Activated T-cell treated with anti-CD3 and anti-CD28 coated beads, Interleukin-2, amount 50 U/mL, for 4 hours (primary cell): ENCODE measurements at regions not wholly inside any gene's neighbourhood (a gene's known extent, or its start where the extent isn't known, plus 50 kb on each side); places are given as distances from the start of the nearest gene placed in this dataset.

Source experiments
- ATAC-seq, 2 donors: fragments of 200-7000 bp; cut with Tn5 transposase; one replicate each; pipeline ENCODE4 v1.10.0; 2021
- DNase-seq: peaks from one replicate; pipeline ENCODE4 v3.0.0-alpha.2; 2020
- H3K27me3 Mint-ChIP-seq: one replicate; pipeline ENCODE4 v1.8.0; 2021; ENCODE audit warnings: low read depth, mixed read lengths
- H3K36me3 Mint-ChIP-seq: one replicate; pipeline ENCODE4 v1.8.0; 2022; ENCODE audit warnings: mixed read lengths; ENCODE audit not compliant: insufficient read depth
- H3K4me1 Mint-ChIP-seq: one replicate; pipeline ENCODE4 v1.8.0; 2021; ENCODE audit warnings: low read depth, mixed read lengths
- H3K4me3 Mint-ChIP-seq: one replicate; pipeline ENCODE4 v1.8.0; 2021; ENCODE audit warnings: mild to moderate bottlenecking, moderate library complexity, mixed read lengths
- H3K9me3 Mint-ChIP-seq: one replicate; pipeline ENCODE4 v1.8.0; 2021; ENCODE audit warnings: mixed read lengths

DNA sequence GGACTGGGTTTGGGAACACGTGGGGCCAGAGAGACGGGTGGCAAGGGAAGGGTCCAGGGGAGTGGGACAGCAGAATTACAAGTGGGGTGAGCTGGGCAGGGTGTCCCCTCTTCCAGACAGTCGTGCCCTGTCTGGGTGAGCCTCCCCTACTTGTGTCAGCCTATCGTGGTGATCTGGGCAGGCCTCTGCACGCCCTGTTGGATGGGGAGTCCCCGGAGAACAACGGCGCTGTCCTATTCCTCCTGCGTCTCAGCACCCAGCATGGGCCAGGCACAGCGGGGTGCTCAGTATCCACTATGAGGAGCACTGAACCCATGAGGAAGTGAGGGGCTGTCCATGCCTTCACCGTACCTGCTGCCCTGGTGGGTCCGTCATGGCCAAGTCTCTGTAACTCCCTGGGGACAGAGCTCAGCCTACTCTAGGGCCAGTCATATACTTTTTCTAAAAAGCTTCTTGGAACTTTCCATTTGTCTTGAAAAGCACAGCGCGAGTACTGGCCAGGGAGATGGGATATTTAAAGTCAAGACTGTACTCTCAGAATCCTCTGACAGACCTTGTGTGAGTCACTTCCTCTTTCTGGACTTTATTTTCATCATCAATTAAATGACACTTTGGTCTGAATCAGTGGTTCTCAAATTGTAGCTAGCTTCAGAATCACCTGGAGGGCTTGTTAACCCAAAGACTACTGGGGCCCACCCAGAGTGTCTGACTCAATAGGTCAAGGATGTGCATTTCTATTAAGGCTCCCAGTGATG, 81.7 kb upstream of the NECTIN1 start:
- DNase-seq (no peak), ATAC-seq (no peak)
- H3K36me3 Mint-ChIP-seq = no peaks in the 10 kb centered on the region
- H3K27me3 Mint-ChIP-seq = no peaks in the 10 kb centered on the region
- no peaks in the 10 kb centered on the region for H3K9me3 Mint-ChIP-seq
- no peak overlapping the region for H3K4me3 Mint-ChIP-seq
- no peaks in the 10 kb centered on the region for H3K4me1 Mint-ChIP-seq

GRCh38 chr11:119809346-119809745, 80.3 kb upstream of the NECTIN1 start:
- DNase-seq = no peak
- no peaks in the 10 kb centered on the region for H3K27me3 Mint-ChIP-seq
- no peak for ATAC-seq
- H3K4me3 Mint-ChIP-seq = no peak overlapping the region
- no peaks in the 10 kb centered on the region for H3K36me3 Mint-ChIP-seq
- no peaks in the 10 kb centered on the region for H3K4me1 Mint-ChIP-seq
- H3K9me3 Mint-ChIP-seq = no peaks in the 10 kb centered on the region

- Mint-ChIP-seq H3K4me1 (no peaks in the 10 kb centered on the region), H3K36me3 (no peaks in the 10 kb centered on the region), H3K9me3 (no peaks in the 10 kb centered on the region), H3K4me3 (no peak overlapping the region), H3K27me3 (no peaks in the 10 kb centered on the region)
- ATAC-seq (no peak), DNase-seq (no peak)
Measured at GRCh38 chr11:119808407-119809185, 79.6 kb upstream of the NECTIN1 start.

DNA sequence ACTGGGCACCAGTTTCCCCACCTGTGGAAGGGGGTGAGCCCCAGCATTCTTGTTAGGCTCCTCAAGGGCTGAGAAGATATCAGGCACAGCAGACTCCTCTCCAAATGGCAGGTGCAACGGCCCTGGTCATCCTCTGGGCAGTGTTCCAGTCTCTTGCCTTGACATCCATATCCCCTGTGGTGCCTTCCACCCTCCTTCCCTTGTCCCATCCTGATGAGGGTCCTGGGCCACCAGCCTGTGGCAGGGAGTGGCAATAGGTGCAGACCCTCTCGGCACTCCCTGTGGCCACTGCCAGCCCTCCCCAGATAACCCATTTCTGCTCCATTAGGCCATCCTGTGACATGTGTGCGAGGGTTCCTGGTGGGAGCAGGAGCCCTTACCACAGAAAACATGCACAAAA, 78.8 kb upstream of the NECTIN1 start:
- DNase-seq (no peak), ATAC-seq (no peak)
- Mint-ChIP-seq H3K9me3 (no peaks in the 10 kb centered on the region), H3K4me1 (no peaks in the 10 kb centered on the region), H3K36me3 (no peaks in the 10 kb centered on the region), H3K27me3 (no peaks in the 10 kb centered on the region), H3K4me3 (no peak overlapping the region)

- Mint-ChIP-seq H3K4me3 (no peak overlapping the region), H3K36me3 (no peaks in the 10 kb centered on the region), H3K27me3 (no peaks in the 10 kb centered on the region), H3K4me1 (no peaks in the 10 kb centered on the region), H3K9me3 (no peaks in the 10 kb centered on the region)
- ATAC-seq = no peak
- DNase-seq = no peak
Measured at GRCh38 chr11:119807402-119807801, 78.4 kb upstream of the NECTIN1 start.

GRCh38 chr11:119806064-119806915, 77.3 kb upstream of the NECTIN1 start:
- H3K4me3 Mint-ChIP-seq = no peak overlapping the region
- H3K27me3 Mint-ChIP-seq = peaks cover 2% of the 10 kb centered on the region
- H3K4me1 Mint-ChIP-seq = no peaks in the 10 kb centered on the region
- no peak for DNase-seq
- H3K9me3 Mint-ChIP-seq = no peaks in the 10 kb centered on the region
- no peaks in the 10 kb centered on the region for H3K36me3 Mint-ChIP-seq
- no peak for ATAC-seq

DNA sequence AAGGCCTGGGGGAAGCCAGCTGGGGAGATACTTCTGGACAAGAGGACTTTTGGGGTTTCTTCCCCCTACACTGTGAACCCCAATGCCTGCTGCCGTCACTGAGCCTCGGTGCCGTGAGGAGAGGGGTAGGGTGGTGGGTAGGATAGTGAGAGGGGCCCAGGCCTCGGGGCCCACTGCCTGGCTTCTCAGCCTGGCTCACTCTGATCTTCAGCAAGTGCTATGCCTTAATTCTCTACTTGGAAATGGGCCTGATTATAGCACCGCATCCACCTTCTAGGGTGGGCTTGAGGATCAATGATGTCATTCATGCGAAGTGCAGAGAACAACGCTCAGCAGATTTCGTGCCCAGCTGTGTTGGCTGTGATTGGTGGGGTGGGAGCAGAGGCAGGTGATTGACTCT, 76.7 kb upstream of the NECTIN1 start:
- H3K27me3 Mint-ChIP-seq = peaks cover 2% of the 10 kb centered on the region

DNA sequence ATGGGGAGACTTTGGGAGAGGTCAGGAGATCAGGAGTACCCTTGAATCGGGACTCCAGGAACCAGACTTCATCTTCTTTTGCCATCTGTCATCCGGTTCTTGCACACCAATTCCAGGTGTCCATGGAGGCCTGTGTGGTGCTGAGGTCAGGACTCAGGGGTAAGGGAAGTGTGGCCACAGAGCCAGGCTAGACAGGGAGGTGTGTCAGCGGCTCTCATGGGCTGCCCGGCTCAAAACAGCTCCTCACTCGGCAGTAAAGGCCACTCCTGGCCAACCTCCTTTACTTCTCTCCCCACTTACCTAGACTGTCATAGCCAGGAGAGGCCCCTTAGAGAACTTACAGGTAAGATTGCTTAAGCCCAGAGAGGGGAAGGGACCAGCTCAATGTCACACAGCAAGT, 75.7 kb upstream of the NECTIN1 start:
- Mint-ChIP-seq H3K4me1 (no peaks in the 10 kb centered on the region), H3K9me3 (no peaks in the 10 kb centered on the region)

More for the DNA sequence above, 76.7 kb upstream of the NECTIN1 start:
- ATAC-seq = no peak
- H3K4me3 Mint-ChIP-seq = no peak overlapping the region
- no peak for DNase-seq
- H3K4me1 Mint-ChIP-seq = no peaks in the 10 kb centered on the region
- no peaks in the 10 kb centered on the region for H3K9me3 Mint-ChIP-seq
- H3K36me3 Mint-ChIP-seq = no peaks in the 10 kb centered on the region

DNA sequence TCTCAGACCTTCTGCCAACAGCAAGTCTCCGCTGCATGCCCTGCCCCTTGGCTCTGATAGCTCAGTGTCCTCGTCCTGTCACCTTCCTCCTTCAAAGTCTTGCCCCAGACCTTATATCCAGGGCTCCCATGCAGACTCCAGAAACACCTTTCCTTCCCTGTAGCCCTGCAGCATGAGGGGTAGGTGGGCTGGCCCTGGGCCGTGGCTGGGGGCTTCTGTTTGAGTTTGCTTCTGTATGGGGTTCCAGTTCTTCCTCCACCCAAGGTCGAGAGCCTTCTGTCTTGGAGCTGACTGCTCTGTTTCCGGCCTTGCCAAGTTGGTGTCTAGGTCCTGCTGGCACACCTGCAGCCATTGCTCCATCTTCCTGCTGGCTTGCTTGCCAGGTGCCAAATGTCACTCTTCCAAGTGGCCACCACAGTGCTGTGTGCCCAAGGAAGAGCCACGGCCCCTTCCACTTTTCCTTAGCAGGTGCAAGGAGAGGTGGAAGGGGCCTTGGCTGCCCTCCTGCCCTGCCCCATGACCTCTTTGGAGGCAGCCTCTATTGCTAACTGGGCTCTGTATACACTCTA, 74.8 kb upstream of the NECTIN1 start:
- H3K4me3 Mint-ChIP-seq = no peak overlapping the region
- peaks cover 7% of the 10 kb centered on the region for H3K27me3 Mint-ChIP-seq
- DNase-seq = no peak
- no peaks in the 10 kb centered on the region for H3K4me1 Mint-ChIP-seq
- no peaks in the 10 kb centered on the region for H3K36me3 Mint-ChIP-seq
- no peak for ATAC-seq
- no peaks in the 10 kb centered on the region for H3K9me3 Mint-ChIP-seq

More for the DNA sequence above, 75.7 kb upstream of the NECTIN1 start:
- Mint-ChIP-seq H3K27me3 (peaks cover 2% of the 10 kb centered on the region), H3K4me3 (no peak overlapping the region), H3K36me3 (no peaks in the 10 kb centered on the region)
- DNase-seq (no peak), ATAC-seq (no peak)

DNA sequence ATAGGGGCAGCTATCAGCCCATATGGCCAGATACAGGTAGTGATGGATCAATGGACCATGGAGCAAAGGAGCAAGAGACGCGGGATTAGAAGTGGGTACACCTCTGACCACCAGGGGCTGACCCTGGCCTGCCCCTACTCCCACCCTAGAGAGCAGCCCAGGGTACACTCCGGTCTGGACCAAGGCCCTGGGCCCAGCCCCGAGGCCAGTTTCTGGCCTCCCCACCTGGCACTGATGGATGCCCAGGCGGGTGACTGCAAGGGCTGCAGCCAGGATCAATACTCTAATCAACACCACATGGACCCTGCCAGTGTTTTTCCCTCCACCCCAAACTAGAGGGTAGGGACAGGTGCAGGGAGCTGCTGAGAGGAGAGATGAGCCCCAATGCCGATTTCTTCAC, 74.1 kb upstream of the NECTIN1 start:
- Mint-ChIP-seq H3K4me1 (no peaks in the 10 kb centered on the region), H3K4me3 (no peak overlapping the region), H3K36me3 (no peaks in the 10 kb centered on the region), H3K9me3 (no peaks in the 10 kb centered on the region), H3K27me3 (peaks cover 8% of the 10 kb centered on the region)
- no peak for DNase-seq
- no peak for ATAC-seq

- H3K36me3 Mint-ChIP-seq = no peaks in the 10 kb centered on the region
- no peak for ATAC-seq
- H3K4me3 Mint-ChIP-seq = no peak overlapping the region
- no peak for DNase-seq
- peaks cover 8% of the 10 kb centered on the region for H3K27me3 Mint-ChIP-seq
- no peaks in the 10 kb centered on the region for H3K4me1 Mint-ChIP-seq
- no peaks in the 10 kb centered on the region for H3K9me3 Mint-ChIP-seq
Measured at GRCh38 chr11:119802670-119803069, 73.7 kb upstream of the NECTIN1 start.

- H3K4me3 Mint-ChIP-seq = no peak overlapping the region
- H3K27me3 Mint-ChIP-seq = peaks cover 20% of the 10 kb centered on the region
- no peaks in the 10 kb centered on the region for H3K36me3 Mint-ChIP-seq
- no peak for ATAC-seq
- no peaks in the 10 kb centered on the region for H3K4me1 Mint-ChIP-seq
- no peaks in the 10 kb centered on the region for H3K9me3 Mint-ChIP-seq
- DNase-seq = no peak
Measured at GRCh38 chr11:119800619-119801018, 71.6 kb upstream of the NECTIN1 start.

DNA sequence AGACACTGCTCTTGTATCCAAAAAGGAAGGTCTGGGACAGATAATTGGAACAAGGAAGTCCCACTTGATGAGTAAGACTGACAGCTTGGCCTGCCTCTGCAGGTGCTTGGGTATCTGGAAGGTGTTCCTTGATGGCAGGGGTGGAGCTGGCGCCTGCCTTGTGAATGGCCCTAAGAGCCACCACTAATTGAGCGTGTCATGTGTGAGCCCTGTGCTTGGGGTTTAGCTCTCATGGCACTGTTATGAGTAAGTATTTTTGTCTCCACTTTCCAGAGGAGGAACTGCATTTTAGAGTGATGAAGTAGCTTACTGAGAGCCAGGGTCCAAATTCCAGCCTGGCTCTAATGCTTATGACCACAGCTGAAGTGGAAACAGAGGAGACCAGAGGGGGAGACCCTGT, 71.2 kb upstream of the NECTIN1 start:
- H3K27me3 Mint-ChIP-seq = peaks cover 20% of the 10 kb centered on the region
- no peaks in the 10 kb centered on the region for H3K4me1 Mint-ChIP-seq
- H3K36me3 Mint-ChIP-seq = no peaks in the 10 kb centered on the region
- DNase-seq (no peak), ATAC-seq (no peak)
- H3K9me3 Mint-ChIP-seq = no peaks in the 10 kb centered on the region
- H3K4me3 Mint-ChIP-seq = no peak overlapping the region

DNA sequence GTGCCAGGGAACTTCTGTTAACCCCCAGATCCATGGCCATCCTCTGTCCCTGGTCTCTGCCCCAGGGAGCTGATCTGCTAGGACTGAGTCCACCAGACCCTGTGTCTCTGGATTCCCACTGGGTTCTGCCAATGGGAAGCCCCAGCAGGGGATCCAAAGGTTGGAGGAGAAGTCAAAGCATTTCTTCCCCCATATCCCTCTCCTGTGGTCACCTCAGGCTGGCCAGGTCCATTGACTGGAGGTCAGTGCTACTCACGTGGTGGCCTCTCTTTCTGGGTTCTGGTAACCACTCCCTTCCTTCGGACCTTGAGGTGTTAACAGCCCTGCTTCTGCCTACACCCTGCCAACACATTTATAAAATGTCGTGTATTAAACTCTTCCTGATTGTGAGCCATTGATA, 69.7 kb upstream of the NECTIN1 start:
- ATAC-seq (no peak), DNase-seq (no peak)
- H3K4me3 Mint-ChIP-seq = no peak overlapping the region
- H3K9me3 Mint-ChIP-seq = no peaks in the 10 kb centered on the region
- H3K36me3 Mint-ChIP-seq = no peaks in the 10 kb centered on the region
- H3K4me1 Mint-ChIP-seq = no peaks in the 10 kb centered on the region
- peaks cover 23% of the 10 kb centered on the region for H3K27me3 Mint-ChIP-seq
